ENCODE measurements at regions not wholly inside any gene's neighbourhood (a gene's known extent, or its start where the extent isn't known, plus 50 kb on each side); places are given as distances from the start of the nearest gene placed in this dataset.
"Not testable (repeated sequence)": the region's sequence is repeated elsewhere in the genome, so short reads cannot be mapped to it uniquely, and the experiment has no call there.

DNA sequence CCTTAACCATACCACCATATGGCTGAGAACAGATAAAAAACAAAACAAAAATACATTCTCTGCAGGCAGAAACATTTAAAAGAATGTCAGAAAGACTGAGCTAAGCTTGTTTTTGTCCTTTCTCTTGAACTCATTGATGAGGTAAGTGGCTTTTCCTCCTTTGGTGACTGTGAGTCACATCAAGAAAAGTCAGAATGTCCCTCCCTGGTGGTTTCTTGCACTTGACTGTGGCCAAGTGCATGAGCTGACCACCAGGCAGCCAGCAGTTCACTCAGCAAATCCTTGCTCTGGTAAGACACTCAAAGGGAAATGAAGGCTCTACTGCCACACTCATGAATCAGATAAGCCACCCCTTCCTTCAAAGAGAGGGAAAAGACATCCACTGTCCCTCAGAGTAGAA is 970.9 kb downstream of the TAF11L14 start:
- no peak for DNase-seq

GRCh38 chr5:18607570-18607969 is 973.3 kb downstream of the TAF11L14 start:
- DNase-seq = no peak

- not testable (repeated sequence) for DNase-seq
Observed at GRCh38 chr5:18617191-18617590, 982.9 kb downstream of the TAF11L14 start.

GRCh38 chr5:18630458-18631045 is 996.3 kb downstream of the TAF11L14 start:
- no peak for DNase-seq

DNA sequence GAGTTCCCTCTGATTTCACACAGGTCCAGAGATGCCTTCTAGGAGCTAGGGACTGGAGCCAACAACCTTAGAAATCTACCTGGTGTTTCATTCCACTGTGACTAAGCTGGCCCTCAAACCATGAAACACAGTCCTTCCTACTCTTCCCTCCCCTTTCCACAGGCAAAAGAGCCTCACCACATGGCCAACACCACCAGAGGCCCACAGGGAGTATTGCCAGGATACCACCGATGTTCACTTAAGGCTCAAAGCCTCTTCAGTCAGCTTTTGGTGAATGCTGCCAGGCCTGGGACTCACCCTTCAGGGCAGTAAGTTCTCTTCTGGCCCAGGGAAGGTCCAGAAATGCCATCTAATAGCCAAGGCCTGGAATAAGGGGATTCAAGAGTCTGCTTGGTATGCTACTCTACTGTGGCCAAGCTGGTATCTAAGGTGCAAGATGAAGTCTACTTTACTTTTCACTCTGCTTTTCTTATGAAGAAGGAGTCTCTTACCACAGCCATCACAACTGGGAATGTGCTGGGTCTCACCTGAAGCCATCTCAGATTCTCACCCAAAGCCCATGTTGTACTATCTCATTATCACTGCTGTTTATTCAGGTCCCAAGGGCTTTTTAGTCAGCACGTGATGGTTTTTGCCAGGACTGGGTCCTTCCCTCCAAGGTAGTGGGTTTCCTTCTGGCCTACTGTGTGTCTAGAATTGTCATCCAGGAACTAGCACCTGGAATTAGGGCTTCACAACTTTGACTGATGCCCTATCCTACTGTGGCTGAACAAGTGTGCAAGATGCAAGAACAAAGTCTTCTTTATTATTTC is 1018.4 kb downstream of the TAF11L14 start:
- no peak for DNase-seq

DNA sequence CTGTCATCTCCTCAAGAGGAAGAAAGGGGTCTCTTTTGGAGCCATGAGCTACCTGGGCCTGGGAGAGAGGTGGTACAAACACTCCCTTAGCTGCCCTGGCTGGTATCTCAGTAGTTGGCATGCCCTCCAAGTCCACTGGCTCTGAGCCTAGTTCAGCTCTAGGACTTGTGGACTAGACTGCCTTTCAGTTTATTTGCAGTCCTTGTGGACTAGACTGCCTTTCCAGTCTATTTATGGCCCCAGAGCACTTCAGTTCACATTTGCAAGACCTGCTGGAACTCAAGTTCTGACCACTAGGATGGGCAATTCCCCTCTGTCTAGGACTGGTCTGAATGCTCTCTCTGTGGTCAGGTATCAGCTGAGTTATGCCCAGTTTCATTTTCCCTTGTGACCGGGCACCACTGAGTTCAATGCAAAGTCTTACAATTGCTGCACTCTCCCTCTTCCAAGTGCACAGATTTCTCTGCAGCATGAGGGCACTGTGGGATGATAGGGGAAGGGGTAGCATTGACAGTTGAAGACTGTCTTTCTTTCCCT is 1019.0 kb downstream of the TAF11L14 start:
- no peak for DNase-seq

GRCh38 chr5:18660511-18660910 is 1026.3 kb downstream of the TAF11L14 start:
- no peak for DNase-seq

DNA sequence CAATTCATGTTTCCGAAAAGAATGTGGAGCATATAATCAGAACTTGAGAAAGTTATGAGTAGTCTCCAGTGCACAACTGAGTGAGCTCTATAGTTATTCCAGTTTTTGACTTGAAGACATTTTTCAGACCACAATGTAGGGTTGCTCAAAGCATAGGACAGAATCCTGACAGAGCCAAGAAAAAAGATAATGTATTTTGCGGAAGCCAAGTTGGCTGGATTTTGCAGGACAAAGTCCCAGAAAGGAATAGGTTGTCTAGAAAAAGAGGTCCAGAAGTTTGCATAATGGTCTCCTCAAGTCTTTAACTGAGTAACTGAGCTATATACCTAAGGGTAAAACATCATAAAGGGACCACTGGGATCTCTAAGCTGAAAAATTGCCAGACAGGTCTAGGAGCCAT is 1028.0 kb downstream of the TAF11L14 start:
- no peak for DNase-seq

GRCh38 chr5:18674212-18674611 is 1040.0 kb downstream of the TAF11L14 start:
- not testable (repeated sequence) for DNase-seq

GRCh38 chr5:18675041-18675440 is 1040.8 kb downstream of the TAF11L14 start:
- DNase-seq = no peak

GRCh38 chr5:18686253-18686652 is 1052.0 kb downstream of the TAF11L14 start:
- DNase-seq = no peak

- no peak for DNase-seq
Observed at GRCh38 chr5:18687429-18687828, 1053.2 kb downstream of the TAF11L14 start.

DNA sequence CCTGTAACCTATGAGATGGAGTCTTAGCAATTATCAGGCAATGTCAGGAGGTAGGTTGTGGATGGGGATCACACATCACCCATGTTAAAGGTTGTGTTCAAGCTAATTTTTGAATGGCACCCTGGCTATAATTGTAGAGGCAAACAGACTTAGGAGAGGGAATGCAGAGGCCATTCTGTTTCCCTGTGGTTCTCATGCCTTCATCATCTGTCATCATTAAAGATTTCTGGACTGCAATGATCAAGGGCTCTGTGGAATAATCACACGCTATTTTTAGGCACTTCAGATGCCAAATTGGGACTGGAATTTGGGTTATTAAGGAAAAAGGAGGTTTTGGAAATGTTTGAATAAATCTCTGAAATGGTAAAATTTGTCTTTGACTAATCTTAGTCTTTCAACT is 1065.4 kb downstream of the TAF11L14 start:
- DNase-seq = no peak

GRCh38 chr5:18702821-18703220 is 1068.6 kb downstream of the TAF11L14 start:
- DNase-seq = no peak

DNA sequence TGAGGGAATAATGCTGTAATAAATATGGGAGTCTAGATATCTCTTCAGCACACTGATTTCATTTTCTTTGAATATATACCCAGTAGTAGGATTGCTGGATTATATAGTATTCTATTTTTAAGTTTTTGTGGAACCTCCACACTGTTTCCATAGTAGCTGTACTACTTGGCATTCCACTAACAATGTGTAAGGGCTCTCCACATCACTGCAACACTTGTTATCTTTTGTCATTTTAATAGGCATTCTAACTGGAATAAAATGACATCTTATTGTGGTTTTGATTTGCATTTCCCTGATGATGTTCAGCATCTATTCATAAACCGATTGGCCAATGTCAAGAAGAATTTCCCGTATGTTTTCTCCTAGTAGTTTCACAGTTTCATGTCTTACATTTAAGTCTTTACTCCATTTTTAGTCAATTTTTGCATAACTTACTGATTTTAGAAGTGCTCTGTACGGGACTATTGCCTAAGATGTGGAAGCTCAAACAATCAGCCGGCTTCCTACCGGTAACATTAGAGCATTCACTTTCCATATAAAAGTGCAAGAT is 1078.8 kb downstream of the TAF11L14 start:
- no peak for DNase-seq

DNA sequence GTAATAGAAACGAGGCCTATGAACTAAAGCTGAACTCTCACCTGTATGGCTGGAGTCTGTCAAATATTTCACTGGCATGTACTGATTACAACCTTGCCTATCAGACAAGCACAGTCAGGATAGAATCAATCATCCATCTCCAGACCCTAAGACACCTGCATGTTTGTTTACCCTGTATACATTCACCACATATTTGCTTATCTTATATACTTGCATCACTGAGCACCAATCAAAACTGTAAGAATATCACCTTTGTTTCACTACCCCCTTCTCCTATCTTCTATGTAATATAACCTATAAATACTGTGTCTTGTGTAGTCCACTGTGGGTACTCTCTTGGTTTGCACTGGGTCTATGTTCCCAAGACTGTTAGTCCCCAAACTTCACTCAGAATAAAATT is 1085.7 kb downstream of the TAF11L14 start:
- no peak for DNase-seq

DNA sequence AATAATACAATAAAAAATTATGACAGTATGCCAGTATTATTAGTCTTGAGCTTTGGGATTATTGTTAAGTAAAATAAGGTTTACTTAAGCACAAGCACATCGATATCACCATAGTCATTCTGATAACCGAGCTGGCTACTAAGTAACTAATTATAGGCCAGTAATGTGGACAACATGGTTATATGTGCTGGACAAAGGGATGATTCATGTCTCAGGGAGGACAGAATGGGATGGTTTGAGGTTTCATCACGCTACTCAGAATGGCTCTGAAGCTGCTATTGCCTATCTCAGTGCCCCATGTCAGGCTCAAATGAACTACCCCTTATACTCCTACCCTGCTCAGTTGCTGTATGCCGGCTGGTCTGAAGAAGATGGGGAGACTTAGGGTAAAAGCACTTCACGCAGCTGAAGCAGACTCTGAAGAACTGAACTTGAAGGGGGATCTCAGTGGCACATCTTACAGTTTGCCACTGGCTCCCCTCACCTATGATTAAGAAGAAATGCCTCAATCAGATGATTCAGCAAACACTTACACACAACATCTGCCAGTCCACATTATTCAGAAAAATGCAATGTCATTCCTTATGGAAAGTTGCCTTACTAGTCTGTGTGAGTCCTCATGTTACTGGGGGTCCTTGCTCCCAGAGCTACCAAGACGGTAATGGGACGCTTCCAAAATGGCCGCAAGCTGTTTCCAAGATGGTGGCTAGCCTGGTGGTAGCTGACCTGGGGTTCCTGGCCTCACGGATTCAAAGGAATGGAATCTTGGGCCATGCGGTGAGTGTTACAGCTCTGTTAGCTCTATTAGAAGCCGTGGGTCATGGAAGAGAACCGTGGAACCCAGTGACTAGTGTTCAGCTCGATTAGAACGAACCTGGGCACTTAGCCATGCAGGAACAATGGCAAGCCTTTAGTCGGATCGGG is 1098.6 kb downstream of the TAF11L14 start:
- no peak for DNase-seq

DNA sequence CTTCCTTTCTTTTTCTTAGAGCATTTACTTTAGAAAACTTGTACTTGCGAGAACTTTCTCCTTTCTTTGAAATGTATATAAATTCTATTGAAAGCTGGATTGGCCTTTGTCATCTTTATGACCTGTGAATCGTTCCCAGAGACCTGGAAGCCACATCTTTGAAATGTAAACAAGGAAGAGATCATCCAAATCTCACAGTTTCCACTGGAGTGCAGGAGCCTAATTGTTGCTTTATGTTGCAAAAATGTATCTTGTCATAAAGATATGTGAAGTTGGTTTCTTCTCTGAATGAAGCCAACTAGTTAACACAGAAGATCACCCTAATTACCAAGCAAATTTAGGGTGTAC is 1101.8 kb downstream of the TAF11L14 start:
- DNase-seq = no peak

DNA sequence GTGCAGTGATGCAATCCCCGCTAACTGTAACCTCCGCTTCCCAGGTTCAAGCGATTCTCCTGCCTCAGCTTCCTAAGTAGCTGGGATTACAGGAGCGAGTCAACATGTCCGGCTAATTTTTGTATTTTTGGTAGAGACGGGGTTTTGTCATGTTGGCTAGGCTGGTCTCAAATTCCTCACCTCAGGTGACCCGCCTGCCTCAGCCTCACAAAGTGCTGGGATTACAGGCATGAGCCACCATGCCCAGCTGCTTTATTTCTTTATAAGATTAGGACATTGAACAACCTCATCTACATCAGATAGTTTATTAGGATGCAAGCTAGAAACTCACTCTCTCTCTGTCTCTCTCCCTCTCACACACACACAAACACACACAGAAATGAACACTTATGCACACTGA is 1102.5 kb downstream of the TAF11L14 start:
- DNase-seq = not testable (repeated sequence)

DNA sequence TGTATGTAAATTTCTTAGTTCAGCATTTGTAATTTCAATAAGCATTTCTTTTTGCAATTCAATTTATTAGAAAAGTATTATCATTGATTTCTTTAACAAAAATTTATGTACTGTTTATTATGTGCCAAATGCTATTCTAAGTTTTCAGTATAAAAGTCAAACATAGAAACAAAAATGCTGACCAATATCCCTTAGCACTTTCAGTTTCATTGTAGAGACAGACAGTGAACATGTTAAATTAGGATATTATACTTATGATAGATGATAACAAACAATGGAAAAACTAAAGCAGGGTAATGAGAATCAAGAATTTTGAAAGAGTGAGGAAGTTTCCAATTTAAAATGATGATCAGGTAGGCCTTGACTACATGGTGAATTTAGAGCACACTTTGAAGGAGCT is 1106.0 kb downstream of the TAF11L14 start:
- no peak for DNase-seq

- DNase-seq = no peak
Observed at GRCh38 chr5:18742830-18743229, 1108.6 kb downstream of the TAF11L14 start.

DNA sequence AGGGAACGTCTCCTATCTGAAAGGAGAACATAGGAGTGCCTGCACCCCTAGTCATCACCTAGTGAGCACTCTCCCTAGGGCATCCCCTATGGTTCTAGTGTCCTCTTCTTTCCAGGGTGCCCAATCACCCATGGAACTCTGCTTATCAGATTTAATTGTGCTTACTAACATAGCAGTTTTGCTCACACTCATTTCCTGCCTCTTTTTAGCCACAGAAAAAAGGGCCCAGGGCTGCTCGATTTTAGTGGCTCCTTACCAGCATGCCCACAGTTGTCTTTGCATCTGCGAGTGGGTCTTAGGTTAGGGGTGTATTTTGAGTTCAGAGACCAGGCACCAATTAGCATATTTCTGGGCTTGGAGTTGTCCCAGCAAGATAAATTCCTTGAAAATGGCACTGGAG is 1110.2 kb downstream of the TAF11L14 start:
- DNase-seq = no peak
